CD4-positive, CD25-positive, alpha-beta regulatory T cell (primary cell): ENCODE measurements at regions not wholly inside any gene's neighbourhood (a gene's known extent, or its start where the extent isn't known, plus 50 kb on each side); places are given as distances from the start of the nearest gene placed in this dataset.
"Not testable (repeated sequence)": the region's sequence is repeated elsewhere in the genome, so short reads cannot be mapped to it uniquely, and the experiment has no call there.

Experiments
- ATAC-seq, 2 donors: fragments of 150-1000 bp; cut with Tn5 transposase; one replicate each; pipeline ENCODE4 v1.10.0; 2021; ENCODE audit warnings: low read depth in 2 of 2, moderate number of reproducible peaks in 2 of 2, moderate library complexity in 1 of 2
- DNase-seq, 3 donors: peaks; one replicate each; pipeline versions ENCODE4 v3.0.0 to v3.0.0-alpha.2; 2012 to 2022; ENCODE audit warnings: mixed read lengths in 1 of 3
- H3K27ac ChIP-seq: one replicate; pipeline ENCODE4 v1.7.0; 2013; ENCODE audit warnings: mild to moderate bottlenecking, low read length; ENCODE audit not compliant: insufficient read depth, poor library complexity, severe bottlenecking
- H3K27me3 ChIP-seq: one replicate; pipeline ENCODE4 v1.7.0; 2013; ENCODE audit warnings: low read length; ENCODE audit not compliant: control insufficient read depth, insufficient read depth
- H3K36me3 ChIP-seq: one replicate; pipeline ENCODE4 v1.7.0; 2013; ENCODE audit warnings: mild to moderate bottlenecking, low read length, moderate library complexity; ENCODE audit not compliant: control insufficient read depth, insufficient read depth
- H3K4me1 ChIP-seq: 2 replicates; pipeline ENCODE4 v1.7.0; 2013; ENCODE audit warnings: mild to moderate bottlenecking, low read length; ENCODE audit not compliant: insufficient read depth, control insufficient read depth, poor library complexity, severe bottlenecking
- H3K4me3 ChIP-seq: one replicate; pipeline ENCODE4 v1.7.0; 2013; ENCODE audit warnings: low read depth, mild to moderate bottlenecking, low read length, moderate library complexity
- H3K9me3 ChIP-seq, 2 experiments: 1 replicate in 1 of 2; 2 replicates in 1 of 2; pipeline ENCODE4 v1.7.0; 2013; ENCODE audit warnings: low read length in 2 of 2, mild to moderate bottlenecking in 1 of 2, moderate library complexity in 1 of 2; ENCODE audit not compliant: control insufficient read depth in 2 of 2
- H3K27ac Mint-ChIP-seq, 3 donors: one replicate each; pipeline ENCODE4 v1.8.0; 2020 to 2022; ENCODE audit warnings: mild to moderate bottlenecking in 3 of 3, mixed read lengths in 3 of 3, moderate library complexity in 2 of 3
- H3K27me3 Mint-ChIP-seq: one replicate; pipeline ENCODE4 v1.8.0; 2022; ENCODE audit warnings: mild to moderate bottlenecking, mixed read lengths
- H3K36me3 Mint-ChIP-seq: one replicate; pipeline ENCODE4 v1.8.0; 2020; ENCODE audit warnings: mixed read lengths
- H3K4me1 Mint-ChIP-seq, 4 donors: one replicate each; pipeline ENCODE4 v1.8.0; 2020 to 2022; ENCODE audit warnings: mixed read lengths in 4 of 4, mild to moderate bottlenecking in 1 of 4
- H3K4me3 Mint-ChIP-seq, 4 donors: one replicate each; pipeline ENCODE4 v1.8.0; 2020 to 2022; ENCODE audit warnings: mild to moderate bottlenecking in 4 of 4, mixed read lengths in 4 of 4, moderate library complexity in 3 of 4
- H3K9me3 Mint-ChIP-seq, 7 donors: one replicate each; pipeline ENCODE4 v1.8.0; 2020 to 2022; ENCODE audit warnings: mixed read lengths in 7 of 7, mild to moderate bottlenecking in 3 of 7, moderate library complexity in 2 of 7

GRCh38 chr6:80586242-80586641 is 479.8 kb downstream of the BCKDHB start:
- Mint-ChIP-seq H3K4me1 (no peaks in the 10 kb centered on the region), H3K36me3 (no peaks in the 10 kb centered on the region), H3K4me3 (no peak overlapping the region), H3K27ac (peak overlapping the region in 1 of 3 donors; percentile 76), H3K27me3 (no peaks in the 10 kb centered on the region), H3K9me3 (peaks cover 0 to 14% (median 6%) of the 10 kb centered on the region in 7 donors)
- ATAC-seq (no peak), DNase-seq (no peak)
- Histone ChIP-seq H3K27me3 (no peaks in the 10 kb centered on the region), H3K9me3 (peaks cover 0 to 8% of the 10 kb centered on the region in 2 experiments), H3K36me3 (no peaks in the 10 kb centered on the region), H3K4me1 (no peaks in the 10 kb centered on the region), H3K4me3 (no peak overlapping the region), H3K27ac (no peak overlapping the region)

- H3K27ac Mint-ChIP-seq, result no peak overlapping the region
- ATAC-seq, result no peak
- peaks cover 0 to 4% (median 0%) of the 10 kb centered on the region in 7 donors for H3K9me3 Mint-ChIP-seq
These were observed 473.0 kb downstream of the BCKDHB start for GRCh38 chr6:80579391-80580023.

GRCh38 chr6:80573320-80573719 is 466.8 kb downstream of the BCKDHB start:
- H3K4me1 ChIP-seq, H3K27me3 ChIP-seq, H3K36me3 Mint-ChIP-seq, H3K4me3 ChIP-seq, H3K4me1 Mint-ChIP-seq, H3K27ac Mint-ChIP-seq, H3K27me3 Mint-ChIP-seq, H3K36me3 ChIP-seq, H3K9me3 Mint-ChIP-seq, H3K4me3 Mint-ChIP-seq, DNase-seq, H3K9me3 ChIP-seq, ATAC-seq, H3K27ac ChIP-seq: not testable (repeated sequence)

More at GRCh38 chr6:80579391-80580023, 473.0 kb downstream of the BCKDHB start:
- no peaks in the 10 kb centered on the region for H3K4me1 Mint-ChIP-seq
- no peak overlapping the region for H3K4me3 Mint-ChIP-seq
- no peaks in the 10 kb centered on the region for H3K9me3 ChIP-seq
- no peaks in the 10 kb centered on the region for H3K36me3 Mint-ChIP-seq
- H3K27me3 ChIP-seq, result no peaks in the 10 kb centered on the region
- no peak overlapping the region for H3K27ac ChIP-seq
- no peak overlapping the region for H3K4me3 ChIP-seq
- H3K4me1 ChIP-seq, result no peaks in the 10 kb centered on the region
- H3K27me3 Mint-ChIP-seq, result peaks cover 4% of the 10 kb centered on the region
- no peak for DNase-seq
- H3K36me3 ChIP-seq, result no peaks in the 10 kb centered on the region

GRCh38 chr6:80566361-80566760 is 459.9 kb downstream of the BCKDHB start:
- H3K9me3 ChIP-seq, result no peaks in the 10 kb centered on the region
- no peak overlapping the region for H3K4me3 ChIP-seq
- H3K27me3 ChIP-seq, result no peaks in the 10 kb centered on the region
- Mint-ChIP-seq H3K27ac (no peak overlapping the region), H3K4me3 (no peak overlapping the region), H3K36me3 (no peaks in the 10 kb centered on the region), H3K9me3 (no peaks in the 10 kb centered on the region), H3K27me3 (no peaks in the 10 kb centered on the region), H3K4me1 (no peaks in the 10 kb centered on the region)
- H3K4me1 ChIP-seq, result no peaks in the 10 kb centered on the region
- DNase-seq (no peak), ATAC-seq (no peak)
- no peak overlapping the region for H3K27ac ChIP-seq
- no peaks in the 10 kb centered on the region for H3K36me3 ChIP-seq

- Mint-ChIP-seq H3K9me3 (peaks cover 0 to 2% (median 0%) of the 10 kb centered on the region in 7 donors), H3K36me3 (no peaks in the 10 kb centered on the region), H3K27ac (no peak overlapping the region), H3K4me3 (no peak overlapping the region), H3K4me1 (no peaks in the 10 kb centered on the region), H3K27me3 (no peaks in the 10 kb centered on the region)
- DNase-seq (no peak), ATAC-seq (no peak)
- Histone ChIP-seq H3K27ac (no peak overlapping the region), H3K27me3 (no peaks in the 10 kb centered on the region), H3K36me3 (no peaks in the 10 kb centered on the region), H3K9me3 (no peaks in the 10 kb centered on the region), H3K4me3 (no peak overlapping the region), H3K4me1 (no peaks in the 10 kb centered on the region)
These were observed 446.7 kb downstream of the BCKDHB start for GRCh38 chr6:80553071-80553740.

DNA sequence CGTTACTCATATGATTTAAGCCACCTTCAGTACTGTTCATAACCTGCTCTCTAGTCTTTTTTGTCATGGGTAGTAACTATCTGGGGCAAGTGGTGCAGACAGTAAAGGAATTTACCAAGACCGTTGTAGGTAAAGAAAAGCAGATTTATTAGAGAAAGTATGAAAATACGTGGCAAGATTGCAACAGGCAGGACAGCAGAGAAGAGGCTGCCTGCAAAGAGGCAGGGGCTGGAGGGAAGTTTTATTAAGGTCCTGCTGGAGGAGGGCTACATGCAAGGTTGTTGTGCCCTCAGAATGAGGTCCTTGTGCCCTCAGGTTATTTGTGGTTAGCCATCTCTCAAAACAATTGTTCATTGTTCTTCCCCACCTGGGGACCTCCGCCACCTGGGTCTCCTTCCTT is 444.3 kb downstream of the BCKDHB start:
- no peak overlapping the region for H3K27ac Mint-ChIP-seq
- no peaks in the 10 kb centered on the region for H3K4me1 Mint-ChIP-seq
- no peaks in the 10 kb centered on the region for H3K36me3 Mint-ChIP-seq

DNA sequence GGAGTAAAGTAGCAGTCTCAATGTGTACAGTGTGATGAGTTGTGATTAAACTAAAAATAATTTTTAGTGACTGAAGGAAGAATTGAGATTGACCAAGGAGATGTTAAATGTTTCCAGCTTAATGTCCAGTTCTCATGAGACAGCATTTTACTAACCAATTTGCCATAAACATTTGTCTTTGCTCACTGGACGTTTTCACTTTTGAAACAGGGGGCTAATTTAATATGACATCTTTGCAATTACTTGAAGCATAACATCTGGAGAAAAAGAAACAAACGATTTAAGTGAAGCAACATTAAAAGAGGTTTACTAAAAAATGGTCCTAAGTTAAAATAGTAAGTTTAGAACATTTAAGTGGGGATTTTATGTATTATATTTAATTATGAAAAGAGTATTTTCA is 443.8 kb downstream of the BCKDHB start:
- H3K27ac Mint-ChIP-seq, result no peak overlapping the region
- H3K4me3 Mint-ChIP-seq, result no peak overlapping the region

More for the DNA sequence above, 444.3 kb downstream of the BCKDHB start:
- Histone ChIP-seq H3K4me1 (no peaks in the 10 kb centered on the region), H3K27me3 (no peaks in the 10 kb centered on the region), H3K9me3 (no peaks in the 10 kb centered on the region), H3K27ac (no peak overlapping the region), H3K4me3 (no peak overlapping the region), H3K36me3 (no peaks in the 10 kb centered on the region)
- peaks cover 0 to 2% (median 0%) of the 10 kb centered on the region in 7 donors for H3K9me3 Mint-ChIP-seq
- no peak for ATAC-seq
- no peak for DNase-seq
- no peak overlapping the region for H3K4me3 Mint-ChIP-seq
- H3K27me3 Mint-ChIP-seq, result no peaks in the 10 kb centered on the region

GRCh38 chr6:80548532-80548931 is 442.1 kb downstream of the BCKDHB start:
- no peaks in the 10 kb centered on the region for H3K4me1 Mint-ChIP-seq
- H3K27me3 Mint-ChIP-seq, result no peaks in the 10 kb centered on the region
- Histone ChIP-seq H3K36me3 (no peaks in the 10 kb centered on the region), H3K4me1 (no peaks in the 10 kb centered on the region), H3K27me3 (no peaks in the 10 kb centered on the region), H3K9me3 (no peaks in the 10 kb centered on the region), H3K27ac (no peak overlapping the region), H3K4me3 (no peak overlapping the region)
- no peaks in the 10 kb centered on the region for H3K36me3 Mint-ChIP-seq
- H3K4me3 Mint-ChIP-seq, result no peak overlapping the region
- no peak for ATAC-seq
- H3K9me3 Mint-ChIP-seq, result peaks cover 0 to 2% (median 0%) of the 10 kb centered on the region in 7 donors
- H3K27ac Mint-ChIP-seq, result no peak overlapping the region
- no peak for DNase-seq

More for the DNA sequence above, 443.8 kb downstream of the BCKDHB start:
- ATAC-seq (no peak), DNase-seq (no peak)
- Mint-ChIP-seq H3K36me3 (no peaks in the 10 kb centered on the region), H3K27me3 (no peaks in the 10 kb centered on the region), H3K4me1 (no peaks in the 10 kb centered on the region), H3K9me3 (peaks cover 0 to 2% (median 0%) of the 10 kb centered on the region in 7 donors)
- no peaks in the 10 kb centered on the region for H3K9me3 ChIP-seq
- no peak overlapping the region for H3K4me3 ChIP-seq
- no peak overlapping the region for H3K27ac ChIP-seq
- no peaks in the 10 kb centered on the region for H3K36me3 ChIP-seq
- no peaks in the 10 kb centered on the region for H3K27me3 ChIP-seq
- no peaks in the 10 kb centered on the region for H3K4me1 ChIP-seq
